ENCODE measurements at regions not wholly inside any gene's neighbourhood (a gene's known extent, or its start where the extent isn't known, plus 50 kb on each side); places are given as distances from the start of the nearest gene placed in this dataset.
"Not testable (repeated sequence)": the region's sequence is repeated elsewhere in the genome, so short reads cannot be mapped to it uniquely, and the experiment has no call there.

DNA sequence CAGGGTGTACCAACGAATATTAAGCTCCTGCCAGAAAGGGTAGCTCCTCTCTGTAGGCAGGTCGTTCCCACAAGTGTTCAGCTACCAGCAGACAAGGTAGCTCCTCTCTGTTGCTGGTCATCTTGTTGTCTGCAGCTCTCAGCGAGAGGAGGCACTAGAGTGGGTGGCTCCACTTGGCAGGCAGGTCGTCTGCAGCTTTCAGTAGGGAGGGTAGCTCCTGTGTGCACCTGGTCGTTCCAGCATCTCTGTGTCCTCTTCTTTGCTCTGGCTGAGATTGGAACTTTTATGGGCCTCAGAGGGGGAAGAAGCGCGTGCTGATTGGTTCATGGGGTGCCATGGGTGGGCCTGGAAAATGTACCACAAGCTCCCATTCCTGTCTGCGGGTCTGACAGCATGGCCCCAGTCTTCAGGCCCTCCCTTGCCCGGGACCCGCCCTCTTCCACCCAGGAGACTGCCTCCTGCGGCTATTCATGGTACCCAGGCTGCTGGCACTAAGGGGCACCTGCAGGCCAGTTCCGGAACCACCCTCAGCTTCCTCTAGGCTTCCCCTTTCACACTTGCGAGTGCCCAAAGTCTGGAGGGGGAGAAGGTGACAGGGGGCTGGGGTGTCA, 63.9 kb upstream of the CACNA2D1 start:
- no peak for TF ChIP-seq POLR2A (IDR thresholded peaks at IDR 0.05)
- TF ChIP-seq, protein P1, sequence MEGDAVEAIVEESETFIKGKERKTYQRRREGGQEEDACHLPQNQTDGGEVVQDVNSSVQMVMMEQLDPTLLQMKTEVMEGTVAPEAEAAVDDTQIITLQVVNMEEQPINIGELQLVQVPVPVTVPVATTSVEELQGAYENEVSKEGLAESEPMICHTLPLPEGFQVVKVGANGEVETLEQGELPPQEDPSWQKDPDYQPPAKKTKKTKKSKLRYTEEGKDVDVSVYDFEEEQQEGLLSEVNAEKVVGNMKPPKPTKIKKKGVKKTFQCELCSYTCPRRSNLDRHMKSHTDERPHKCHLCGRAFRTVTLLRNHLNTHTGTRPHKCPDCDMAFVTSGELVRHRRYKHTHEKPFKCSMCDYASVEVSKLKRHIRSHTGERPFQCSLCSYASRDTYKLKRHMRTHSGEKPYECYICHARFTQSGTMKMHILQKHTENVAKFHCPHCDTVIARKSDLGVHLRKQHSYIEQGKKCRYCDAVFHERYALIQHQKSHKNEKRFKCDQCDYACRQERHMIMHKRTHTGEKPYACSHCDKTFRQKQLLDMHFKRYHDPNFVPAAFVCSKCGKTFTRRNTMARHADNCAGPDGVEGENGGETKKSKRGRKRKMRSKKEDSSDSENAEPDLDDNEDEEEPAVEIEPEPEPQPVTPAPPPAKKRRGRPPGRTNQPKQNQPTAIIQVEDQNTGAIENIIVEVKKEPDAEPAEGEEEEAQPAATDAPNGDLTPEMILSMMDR (IDR thresholded peaks at IDR 0.05) = no peak
- H3K9me3 ChIP-seq = no peaks in the 10 kb centered on the region
- 63 to 85% methylated on average over 7 to 11 of the region's 13 CpGs for WGBS, 2 donors
- no peak overlapping the region for H3K27ac ChIP-seq
- H3K36me3 ChIP-seq = no peaks in the 10 kb centered on the region
- intact Hi-C loops (cut with DNase I) = no loop called here
- no peaks in the 10 kb centered on the region for H3K27me3 ChIP-seq
- no peak for DNase-seq
- H3K4me1 ChIP-seq = no peaks in the 10 kb centered on the region
- H3K4me3 ChIP-seq (replicated peaks in 1 of 3) = no peak overlapping the region

DNA sequence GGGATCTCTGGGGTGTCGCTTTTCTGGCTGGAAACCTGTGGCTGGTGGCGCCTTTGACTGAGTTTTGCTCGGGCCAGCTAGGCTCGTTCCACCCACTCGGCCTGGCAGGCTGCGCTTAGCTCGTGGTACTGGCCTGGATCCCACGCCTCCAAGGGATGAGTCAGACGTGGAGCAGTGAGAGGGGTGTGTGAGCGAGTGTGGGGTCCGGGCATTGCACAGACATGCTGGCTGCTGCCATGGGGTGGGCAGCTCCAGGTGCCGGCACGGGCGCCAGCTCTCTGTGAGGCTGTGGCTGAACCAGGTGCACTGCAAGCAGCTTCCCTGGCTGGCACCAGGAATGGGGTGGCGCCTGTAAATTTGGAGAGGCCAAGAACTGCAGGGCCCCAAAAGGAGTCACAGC, 63.1 kb upstream of the CACNA2D1 start:
- TF ChIP-seq, protein P1 (IDR thresholded peaks at IDR 0.05) = no peak
- no peak for TF ChIP-seq POLR2A (IDR thresholded peaks at IDR 0.05)
- Histone ChIP-seq H3K36me3 (no peaks in the 10 kb centered on the region), H3K4me3 (replicated peaks in 1 of 3) (no peak overlapping the region), H3K27ac (no peak overlapping the region), H3K4me1 (no peaks in the 10 kb centered on the region), H3K9me3 (no peaks in the 10 kb centered on the region), H3K27me3 (no peaks in the 10 kb centered on the region)
- intact Hi-C loops (cut with DNase I) = no loop called here
- DNase-seq = no peak
- 89 to 90% methylated on average over 14 to 15 of the region's 15 CpGs for WGBS, 2 donors

DNA sequence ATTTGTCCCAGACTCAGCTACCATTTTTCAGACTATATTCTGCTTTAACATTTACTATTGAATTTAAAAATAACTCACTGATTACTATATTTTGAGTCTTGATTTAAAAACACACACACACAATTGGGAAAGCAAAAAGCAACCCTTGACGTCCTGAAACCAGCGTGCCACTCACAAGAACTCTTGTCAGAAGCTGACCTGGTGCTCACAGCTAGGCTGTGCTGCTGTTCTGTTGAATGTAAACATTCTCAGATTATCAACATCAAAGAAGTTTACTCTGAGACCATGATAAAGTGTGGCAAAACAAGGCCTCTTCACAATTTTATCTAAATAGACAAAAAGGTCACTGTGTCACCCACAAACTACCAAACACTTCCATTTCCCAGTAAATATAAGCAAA, 62.6 kb upstream of the CACNA2D1 start:
- H3K4me1 ChIP-seq = no peaks in the 10 kb centered on the region
- no peak for DNase-seq
- H3K27me3 ChIP-seq = no peaks in the 10 kb centered on the region
- no peaks in the 10 kb centered on the region for H3K9me3 ChIP-seq
- intact Hi-C loops (cut with DNase I) = no loop called here
- 58 to 82% methylated on average over 2 of the region's 2 CpGs for WGBS, 2 donors
- H3K4me3 ChIP-seq (replicated peaks in 1 of 3) = no peak overlapping the region
- TF ChIP-seq, protein P1 (IDR thresholded peaks at IDR 0.05) = no peak
- no peak for TF ChIP-seq POLR2A (IDR thresholded peaks at IDR 0.05)
- H3K36me3 ChIP-seq = no peaks in the 10 kb centered on the region
- H3K27ac ChIP-seq = no peak overlapping the region

DNA sequence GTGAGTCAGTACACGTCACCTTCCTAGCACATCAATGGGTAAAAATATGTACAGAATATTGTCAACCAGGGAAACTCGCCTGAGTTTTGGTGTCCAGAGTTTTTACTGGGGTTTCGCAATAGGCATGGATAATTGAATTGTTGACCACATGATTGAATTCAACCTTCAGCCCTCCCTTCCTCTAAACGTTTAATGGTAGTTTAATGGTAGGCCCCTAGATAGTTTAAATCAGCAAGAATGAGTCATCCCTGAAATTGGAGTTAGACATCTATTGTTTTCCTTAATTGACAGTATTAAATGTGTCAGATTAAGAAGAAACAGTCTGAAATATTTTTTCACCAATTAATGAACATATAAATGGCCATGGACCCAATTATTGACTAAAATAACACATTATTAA, 57.8 kb upstream of the CACNA2D1 start:
- no peak overlapping the region for H3K27ac ChIP-seq
- DNase-seq = no peak
- intact Hi-C loops (cut with DNase I) = no loop called here
- H3K36me3 ChIP-seq = no peaks in the 10 kb centered on the region
- 89 to 90% methylated on average over 4 of the region's 4 CpGs for WGBS, 2 donors
- H3K4me1 ChIP-seq = no peaks in the 10 kb centered on the region
- no peaks in the 10 kb centered on the region for H3K27me3 ChIP-seq
- H3K4me3 ChIP-seq (replicated peaks in 1 of 3) = no peak overlapping the region
- no peaks in the 10 kb centered on the region for H3K9me3 ChIP-seq
- TF ChIP-seq, protein P1 (IDR thresholded peaks at IDR 0.05) = no peak
- no peak for TF ChIP-seq POLR2A (IDR thresholded peaks at IDR 0.05)

DNA sequence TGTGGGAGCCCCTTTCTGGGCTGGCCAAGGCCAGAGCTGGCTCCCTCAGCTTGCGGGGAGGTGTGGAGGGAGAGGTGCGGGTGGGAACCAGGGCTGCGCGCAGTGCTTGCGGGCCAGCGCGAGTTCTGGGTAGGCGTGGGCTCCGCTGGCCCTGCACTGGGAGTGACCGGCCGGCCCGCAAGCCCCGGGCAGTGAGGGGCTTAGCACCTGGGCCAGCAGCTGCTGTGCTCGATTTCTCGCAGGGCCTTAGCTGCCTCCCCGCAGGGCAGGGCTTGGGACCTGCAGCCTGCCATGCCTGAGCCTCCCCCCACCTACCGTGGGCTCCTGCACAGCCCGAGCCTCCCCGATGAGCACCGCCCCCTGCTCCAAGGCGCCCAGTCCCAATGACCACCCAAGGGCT, 56.0 kb upstream of the CACNA2D1 start:
- intact Hi-C loops (cut with DNase I) = not testable (repeated sequence)

DNA sequence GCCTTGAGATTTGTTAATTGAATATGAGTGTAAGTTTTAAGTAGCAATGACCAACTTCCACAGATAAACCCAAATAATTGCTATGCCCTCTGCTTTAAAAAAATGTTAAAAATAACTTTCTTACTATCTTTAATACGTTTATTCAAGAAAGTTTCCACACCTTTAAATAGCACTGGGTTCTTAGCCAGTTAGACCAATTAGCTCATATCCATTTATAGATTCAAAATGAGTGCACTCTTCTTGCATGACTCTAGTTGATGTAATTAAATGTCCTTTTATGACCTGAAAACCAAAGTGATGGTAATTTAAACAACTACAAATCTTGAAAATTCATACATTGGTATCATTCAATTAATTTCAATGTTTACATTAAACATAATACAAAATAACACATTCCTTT, 50.8 kb upstream of the CACNA2D1 start:
- Histone ChIP-seq H3K4me3 (replicated peaks in 1 of 3) (no peak overlapping the region), H3K9me3 (no peaks in the 10 kb centered on the region), H3K36me3 (no peaks in the 10 kb centered on the region), H3K27ac (no peak overlapping the region), H3K4me1 (no peaks in the 10 kb centered on the region), H3K27me3 (peaks cover 5% of the 10 kb centered on the region)
- TF ChIP-seq POLR2A (IDR thresholded peaks at IDR 0.05) = no peak
- TF ChIP-seq, protein P1 (IDR thresholded peaks at IDR 0.05) = no peak
- intact Hi-C loops (cut with DNase I) = no loop called here
- WGBS, 2 donors = 45 to 49% methylated on average over 1 of the region's 1 CpG
- DNase-seq = no peak

More for the DNA sequence above, 56.0 kb upstream of the CACNA2D1 start:
- not testable (repeated sequence) for DNase-seq; H3K27me3 ChIP-seq; H3K36me3 ChIP-seq; H3K27ac ChIP-seq; H3K9me3 ChIP-seq; H3K4me1 ChIP-seq; H3K4me3 ChIP-seq (replicated peaks in 1 of 3)
- WGBS, 2 donors = 97 to 98% methylated on average over 14 to 21 of the region's 21 CpGs
